A673 (cell line): ENCODE measurements at regions not wholly inside any gene's neighbourhood (a gene's known extent, or its start where the extent isn't known, plus 50 kb on each side); places are given as distances from the start of the nearest gene placed in this dataset.
"Not testable (repeated sequence)": the region's sequence is repeated elsewhere in the genome, so short reads cannot be mapped to it uniquely, and the experiment has no call there.

Experiments used
- CTCF ChIP-seq: fragments of 300-800, 200-600 bp; sonication (generic); conservative IDR thresholded peaks from 2 replicates; pipeline ENCODE4 v1.5.1; 2017; ENCODE audit warnings: low read depth, mild to moderate bottlenecking, antibody characterized with exemption, low read length, moderate library complexity, mixed read lengths
- EZH2 ChIP-seq: fragments of 200-600 bp; sonication (generic); IDR thresholded peaks from 2 replicates; pipeline ENCODE4 v1.6.1; 2017; ENCODE audit warnings: borderline replicate concordance, low read depth, mild to moderate bottlenecking, mixed read lengths, antibody characterized with exemption, low read length; ENCODE audit not compliant: poor library complexity, severe bottlenecking

DNA sequence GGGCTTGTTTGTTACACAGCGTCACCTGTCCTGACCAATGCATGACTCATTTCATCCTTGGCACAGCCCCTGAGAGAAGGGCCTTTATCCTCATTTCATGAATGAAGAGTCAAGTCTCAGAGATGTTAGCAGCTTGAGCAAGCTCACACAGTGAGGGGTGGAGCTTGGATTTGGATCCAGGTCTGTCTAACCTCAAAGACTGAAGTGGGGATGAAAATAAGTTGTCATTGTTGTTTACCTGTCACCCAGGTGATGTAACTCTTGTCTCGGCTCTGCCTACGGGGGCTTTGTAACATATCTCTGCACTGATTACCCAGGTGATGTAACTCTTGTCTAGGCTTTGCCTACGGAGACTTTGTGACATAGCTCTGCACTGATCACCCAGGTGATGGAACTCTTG, 4218.2 kb upstream of the OR11H1 start:
- not testable (repeated sequence) for TF ChIP-seq CTCF, EZH2
